ENCODE measurements at regions not wholly inside any gene's neighbourhood (a gene's known extent, or its start where the extent isn't known, plus 50 kb on each side); places are given as distances from the start of the nearest gene placed in this dataset.

DNA sequence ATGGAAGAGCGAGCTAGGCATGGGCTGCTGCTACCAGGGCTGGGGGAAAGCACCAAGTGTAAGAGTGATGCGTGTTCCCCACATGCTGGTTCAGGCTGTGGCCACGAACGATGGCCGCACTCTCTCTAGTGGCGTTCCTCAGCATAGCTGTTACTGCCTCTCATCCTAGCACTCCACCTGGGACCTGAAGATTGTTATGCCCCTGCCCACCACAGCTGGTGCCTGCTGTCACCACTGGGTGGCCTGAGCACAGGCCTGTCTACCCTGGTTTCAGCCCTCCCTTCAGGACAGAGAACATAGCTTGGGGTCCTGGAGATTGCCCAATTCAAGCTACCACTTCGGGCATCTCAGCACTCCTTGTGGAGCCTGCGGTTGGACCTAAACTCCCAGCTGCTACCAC, 80.1 kb upstream of the PDC start:
- Histone ChIP-seq H3K27me3 (ENCODE audit: control insufficient read depth, insufficient read depth, low read length) (no peaks in the 10 kb centered on the region), H3K4me1 (ENCODE audit: control insufficient read depth, insufficient read depth, low read length) (peaks cover 19% of the 10 kb centered on the region), H3K9me3 (replicated peaks; ENCODE audit: low read length) (peaks cover 4% of the 10 kb centered on the region), H3K4me2 (ENCODE audit: low read length) (no peak overlapping the region), H3K4me3 (ENCODE audit: low read length) (no peak overlapping the region), H3K9ac (ENCODE audit: low read depth, low read length) (no peak overlapping the region), H3K36me3 (ENCODE audit: insufficient read depth, low read length) (no peaks in the 10 kb centered on the region)

DNA sequence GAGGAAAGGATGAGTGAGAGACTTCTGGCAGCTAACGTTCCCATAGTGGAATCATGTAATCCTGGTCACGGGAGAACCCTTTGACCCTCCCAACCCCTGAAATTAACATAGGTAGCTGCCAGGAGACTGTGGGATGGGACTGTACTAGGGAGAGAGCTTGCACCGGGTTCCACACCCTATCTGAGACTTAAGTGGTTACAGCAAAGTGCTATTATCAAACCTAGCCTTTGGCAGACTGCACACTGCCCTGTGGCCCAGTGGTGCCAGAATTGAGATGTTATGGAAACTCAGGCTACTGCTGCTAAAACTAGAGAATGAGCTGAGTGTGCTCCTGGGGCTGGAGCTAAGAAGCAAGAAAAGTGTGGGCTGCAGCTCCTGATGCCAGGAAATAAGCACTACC, 79.6 kb upstream of the PDC start:
- no peak overlapping the region for H3K4me2 ChIP-seq (ENCODE audit: low read length)
- H3K4me3 ChIP-seq (ENCODE audit: low read length): no peak overlapping the region
- peaks cover 4% of the 10 kb centered on the region for H3K9me3 ChIP-seq (replicated peaks; ENCODE audit: low read length)
- H3K9ac ChIP-seq (ENCODE audit: low read depth, low read length): no peak overlapping the region
- no peaks in the 10 kb centered on the region for H3K36me3 ChIP-seq (ENCODE audit: insufficient read depth, low read length)
- no peaks in the 10 kb centered on the region for H3K27me3 ChIP-seq (ENCODE audit: control insufficient read depth, insufficient read depth, low read length)
- peaks cover 23% of the 10 kb centered on the region for H3K4me1 ChIP-seq (ENCODE audit: control insufficient read depth, insufficient read depth, low read length)

DNA sequence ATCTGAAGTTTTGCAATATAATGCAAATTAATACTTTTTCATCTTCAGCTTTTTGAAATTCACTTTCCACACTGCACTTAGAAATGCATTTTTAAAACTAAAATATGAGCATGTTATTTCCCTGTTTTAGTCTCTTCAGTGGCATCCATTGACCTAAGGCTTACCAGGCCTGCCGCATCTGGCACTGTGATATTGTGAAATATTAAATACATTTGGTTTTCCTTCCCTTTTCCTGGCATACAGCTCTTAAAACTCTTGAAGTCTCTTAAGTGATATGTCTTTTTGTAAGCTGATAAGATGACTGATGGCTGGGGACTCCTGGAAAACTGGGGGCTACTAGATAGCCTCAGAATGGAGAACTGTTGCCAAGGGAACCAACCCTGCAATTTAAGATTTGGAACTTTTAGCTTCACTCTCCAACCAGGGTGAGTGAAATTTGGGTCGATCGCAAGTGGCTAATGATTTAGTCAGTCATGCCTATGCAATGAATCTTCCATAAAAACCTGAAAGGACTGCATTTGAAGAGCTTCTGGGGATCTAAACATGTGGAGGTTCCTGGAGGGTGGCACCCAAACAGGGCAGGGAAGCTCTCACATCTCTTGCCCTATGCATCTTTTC, 75.5 kb upstream of the PDC start:
- Histone ChIP-seq H3K4me3 (ENCODE audit: low read length) (peak overlapping the region; percentile 20), H3K4me2 (ENCODE audit: low read length) (peak overlapping the region; percentile 53), H3K9ac (ENCODE audit: low read depth, low read length) (peak overlapping the region; percentile 5), H3K27me3 (ENCODE audit: control insufficient read depth, insufficient read depth, low read length) (no peaks in the 10 kb centered on the region), H3K36me3 (ENCODE audit: insufficient read depth, low read length) (no peaks in the 10 kb centered on the region), H3K9me3 (replicated peaks; ENCODE audit: low read length) (no peaks in the 10 kb centered on the region), H3K4me1 (ENCODE audit: control insufficient read depth, insufficient read depth, low read length) (peaks cover 40% of the 10 kb centered on the region)

DNA sequence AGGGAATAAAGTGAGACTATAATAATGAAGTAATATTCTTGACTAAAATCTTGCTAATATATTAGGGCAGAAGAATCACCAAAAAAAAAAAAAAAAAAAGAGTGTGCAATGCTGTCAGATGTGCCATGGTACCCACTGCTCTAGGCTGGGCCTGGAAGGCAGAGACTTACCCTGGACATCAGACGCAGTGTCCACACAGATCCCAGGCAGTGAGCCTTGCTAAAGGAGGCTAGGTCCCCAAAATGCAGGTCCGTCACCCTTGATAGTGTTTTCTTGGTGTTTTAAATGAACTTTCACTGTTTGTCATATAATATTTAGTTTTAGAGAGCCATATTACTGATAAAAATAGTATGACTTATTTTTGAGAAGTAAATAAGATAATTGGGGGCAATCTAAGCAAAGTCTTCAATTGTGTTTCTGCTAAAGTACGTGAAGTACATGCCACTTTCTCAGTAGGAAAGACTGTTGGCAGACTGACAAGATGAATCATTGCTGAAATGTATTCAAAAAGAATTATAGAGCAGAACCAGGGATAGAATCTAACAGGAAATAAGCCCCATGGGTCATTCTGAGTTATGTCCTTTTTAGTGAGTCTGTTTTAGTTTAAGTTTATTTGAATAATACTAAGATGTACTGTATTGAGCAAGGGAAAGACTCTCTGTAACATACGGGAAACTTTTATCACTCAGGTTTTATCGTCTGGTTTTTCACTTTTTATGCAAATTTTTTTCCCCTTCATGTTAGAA, 74.6 kb upstream of the PDC start:
- Histone ChIP-seq H3K36me3 (ENCODE audit: insufficient read depth, low read length) (no peaks in the 10 kb centered on the region), H3K4me2 (ENCODE audit: low read length) (peak overlapping the region; percentile 53), H3K27me3 (ENCODE audit: control insufficient read depth, insufficient read depth, low read length) (no peaks in the 10 kb centered on the region), H3K4me3 (ENCODE audit: low read length) (no peak overlapping the region), H3K9ac (ENCODE audit: low read depth, low read length) (peak overlapping the region; percentile 13), H3K9me3 (replicated peaks; ENCODE audit: low read length) (no peaks in the 10 kb centered on the region), H3K4me1 (ENCODE audit: control insufficient read depth, insufficient read depth, low read length) (peaks cover 41% of the 10 kb centered on the region)

DNA sequence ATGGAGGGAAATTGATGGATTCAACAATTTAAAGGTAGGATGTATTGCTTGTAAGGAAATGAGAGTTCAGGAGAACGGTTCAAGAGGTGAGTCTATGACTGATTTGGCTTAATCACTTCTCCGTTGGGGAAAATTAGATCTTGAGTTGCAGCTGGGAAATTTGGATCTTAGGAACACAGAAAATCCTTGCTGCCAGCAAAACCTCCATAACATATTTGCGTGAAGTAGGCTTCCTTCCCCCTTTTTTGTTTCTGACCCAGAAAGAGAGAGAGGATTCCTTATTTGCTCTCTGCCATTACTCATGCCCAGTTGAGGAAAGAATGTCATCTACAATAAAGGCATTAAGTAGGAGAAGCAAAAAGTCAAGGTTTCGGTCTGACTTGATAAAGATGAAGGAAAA, 73.5 kb upstream of the PDC start:
- H3K9ac ChIP-seq (ENCODE audit: low read depth, low read length): no peak overlapping the region
- H3K27me3 ChIP-seq (ENCODE audit: control insufficient read depth, insufficient read depth, low read length): no peaks in the 10 kb centered on the region
- H3K4me2 ChIP-seq (ENCODE audit: low read length): no peak overlapping the region
- H3K4me3 ChIP-seq (ENCODE audit: low read length): no peak overlapping the region
- no peaks in the 10 kb centered on the region for H3K36me3 ChIP-seq (ENCODE audit: insufficient read depth, low read length)
- no peaks in the 10 kb centered on the region for H3K9me3 ChIP-seq (replicated peaks; ENCODE audit: low read length)
- peaks cover 45% of the 10 kb centered on the region for H3K4me1 ChIP-seq (ENCODE audit: control insufficient read depth, insufficient read depth, low read length)

DNA sequence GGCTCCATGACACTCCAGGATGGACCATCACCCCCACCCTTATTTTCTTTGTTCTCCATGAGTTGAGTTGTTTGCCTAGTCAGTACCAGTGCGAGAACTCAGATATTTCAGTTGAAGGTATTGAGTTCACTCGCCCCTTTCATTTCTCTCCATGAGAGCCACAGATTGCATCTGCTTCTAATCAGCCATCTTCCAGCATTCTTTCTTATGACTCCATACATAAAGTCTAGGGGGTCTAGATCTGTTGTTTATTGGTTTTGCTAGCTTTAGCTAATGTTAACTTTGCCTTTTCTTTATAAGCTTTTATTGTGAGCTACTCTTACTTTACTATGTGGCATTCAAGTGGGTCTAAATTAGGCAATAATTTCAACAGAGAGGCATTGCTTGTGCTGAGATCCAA, 71.6 kb upstream of the PDC start:
- H3K36me3 ChIP-seq (ENCODE audit: insufficient read depth, low read length): no peaks in the 10 kb centered on the region
- H3K9ac ChIP-seq (ENCODE audit: low read depth, low read length): no peak overlapping the region
- H3K4me1 ChIP-seq (ENCODE audit: control insufficient read depth, insufficient read depth, low read length): peaks cover 40% of the 10 kb centered on the region
- H3K4me2 ChIP-seq (ENCODE audit: low read length): no peak overlapping the region
- no peak overlapping the region for H3K4me3 ChIP-seq (ENCODE audit: low read length)
- no peaks in the 10 kb centered on the region for H3K27me3 ChIP-seq (ENCODE audit: control insufficient read depth, insufficient read depth, low read length)
- no peaks in the 10 kb centered on the region for H3K9me3 ChIP-seq (replicated peaks; ENCODE audit: low read length)

DNA sequence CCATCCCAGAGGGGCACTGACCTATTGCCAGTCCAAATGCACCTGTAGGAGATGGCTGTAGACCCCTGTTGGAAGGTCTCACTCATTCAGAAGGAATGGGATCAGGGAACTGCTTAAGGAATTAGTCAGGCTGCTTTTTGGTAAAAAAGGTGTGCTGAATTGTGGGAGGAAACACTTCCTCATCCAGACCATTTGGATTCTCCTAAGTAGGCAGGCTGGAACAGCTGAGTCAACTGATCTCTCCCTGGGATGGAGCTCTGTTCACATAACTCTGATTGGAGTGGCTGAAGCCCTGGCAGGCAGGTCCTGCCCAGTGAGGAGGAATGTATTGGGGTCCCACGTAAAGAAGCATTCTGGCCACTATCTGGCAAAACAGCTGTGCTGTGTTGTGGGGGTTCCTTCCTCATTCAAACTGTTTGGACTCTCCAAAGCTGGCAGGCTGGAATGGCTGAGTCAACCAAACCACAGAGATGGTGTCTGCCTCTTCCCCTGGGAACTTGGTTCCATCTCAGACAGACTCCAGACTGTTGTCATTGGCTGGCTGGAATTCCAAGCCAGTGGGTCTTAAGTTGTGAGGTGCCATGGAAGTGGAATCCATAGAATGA, 70.7 kb upstream of the PDC start:
- no peaks in the 10 kb centered on the region for H3K9me3 ChIP-seq (replicated peaks; ENCODE audit: low read length)
- peaks cover 32% of the 10 kb centered on the region for H3K4me1 ChIP-seq (ENCODE audit: control insufficient read depth, insufficient read depth, low read length)
- no peaks in the 10 kb centered on the region for H3K27me3 ChIP-seq (ENCODE audit: control insufficient read depth, insufficient read depth, low read length)
- no peak overlapping the region for H3K4me3 ChIP-seq (ENCODE audit: low read length)
- H3K36me3 ChIP-seq (ENCODE audit: insufficient read depth, low read length): no peaks in the 10 kb centered on the region
- no peak overlapping the region for H3K9ac ChIP-seq (ENCODE audit: low read depth, low read length)
- no peak overlapping the region for H3K4me2 ChIP-seq (ENCODE audit: low read length)

DNA sequence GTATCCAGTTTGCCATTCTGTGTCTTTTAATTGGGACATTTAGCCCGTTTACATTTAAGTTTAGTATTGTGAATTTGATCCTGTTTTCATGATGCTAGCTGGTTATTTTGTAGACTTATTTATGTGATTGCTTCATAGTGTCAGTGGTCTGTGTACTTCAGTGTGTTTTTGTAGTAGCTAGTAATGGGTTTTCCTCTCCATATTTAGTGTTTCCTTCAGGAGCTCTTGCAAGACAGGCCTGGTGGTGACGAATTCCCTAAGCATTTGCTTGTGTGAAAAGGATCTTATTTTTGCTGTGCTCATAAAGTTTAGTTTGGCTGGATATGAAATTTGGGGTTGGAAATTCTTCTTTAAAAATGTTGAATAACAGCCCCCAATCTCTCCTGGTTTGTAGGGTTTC, 69.2 kb upstream of the PDC start:
- Histone ChIP-seq H3K27me3 (ENCODE audit: control insufficient read depth, insufficient read depth, low read length) (no peaks in the 10 kb centered on the region), H3K9ac (ENCODE audit: low read depth, low read length) (no peak overlapping the region), H3K4me3 (ENCODE audit: low read length) (no peak overlapping the region), H3K9me3 (replicated peaks; ENCODE audit: low read length) (no peaks in the 10 kb centered on the region), H3K4me2 (ENCODE audit: low read length) (no peak overlapping the region), H3K4me1 (ENCODE audit: control insufficient read depth, insufficient read depth, low read length) (peaks cover 18% of the 10 kb centered on the region), H3K36me3 (ENCODE audit: insufficient read depth, low read length) (no peaks in the 10 kb centered on the region)

DNA sequence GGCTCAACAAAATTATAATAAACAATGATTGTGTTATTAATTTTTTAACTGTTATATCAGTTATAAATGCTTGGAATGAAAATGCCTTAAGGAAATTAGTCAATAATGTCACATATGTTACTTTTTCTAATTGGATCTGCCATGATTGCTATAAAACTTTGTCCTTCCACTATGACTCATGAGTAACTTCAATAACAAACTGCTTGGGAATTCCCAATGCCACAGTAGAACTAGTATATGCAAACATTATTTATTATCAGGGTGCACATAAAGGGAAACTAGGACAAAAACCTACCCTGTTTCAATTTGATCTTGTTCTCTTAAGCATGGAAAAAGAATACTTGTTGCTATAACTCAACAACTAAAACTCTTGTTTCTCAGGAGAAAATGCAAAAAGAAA, 59.1 kb upstream of the PDC start:
- Histone ChIP-seq H3K9me3 (replicated peaks; ENCODE audit: low read length) (peaks cover 4% of the 10 kb centered on the region), H3K9ac (ENCODE audit: low read depth, low read length) (no peak overlapping the region), H3K27me3 (ENCODE audit: control insufficient read depth, insufficient read depth, low read length) (no peaks in the 10 kb centered on the region), H3K4me3 (ENCODE audit: low read length) (no peak overlapping the region), H3K4me2 (ENCODE audit: low read length) (no peak overlapping the region), H3K36me3 (ENCODE audit: insufficient read depth, low read length) (no peaks in the 10 kb centered on the region), H3K4me1 (ENCODE audit: control insufficient read depth, insufficient read depth, low read length) (no peaks in the 10 kb centered on the region)

DNA sequence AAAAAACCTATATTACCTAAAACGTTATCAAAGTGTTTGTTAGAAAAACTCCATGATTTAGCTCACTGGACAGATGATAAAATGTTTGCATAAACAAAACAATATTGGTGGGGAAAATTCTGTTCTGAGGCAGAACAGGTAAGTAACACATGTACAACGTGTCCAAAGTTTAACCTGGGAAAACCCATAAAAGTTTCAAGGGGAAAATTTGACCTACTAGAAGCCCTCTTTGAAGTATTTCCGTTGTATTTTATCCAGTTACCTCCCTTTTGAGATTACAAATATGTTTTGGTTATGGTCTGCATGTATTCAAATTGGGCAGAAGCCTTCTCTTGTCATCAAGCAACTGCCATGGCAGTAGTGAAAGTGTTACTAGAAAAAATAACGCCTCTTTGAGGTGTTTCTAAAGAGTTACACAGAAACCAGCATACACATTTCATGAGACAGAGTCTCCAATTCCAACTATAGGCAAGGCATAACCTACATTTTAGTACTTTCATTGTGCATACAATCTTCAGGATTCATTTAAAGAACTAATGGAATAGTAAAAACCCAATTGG, 58.0 kb upstream of the PDC start:
- H3K27me3 ChIP-seq (ENCODE audit: control insufficient read depth, insufficient read depth, low read length): no peaks in the 10 kb centered on the region

DNA sequence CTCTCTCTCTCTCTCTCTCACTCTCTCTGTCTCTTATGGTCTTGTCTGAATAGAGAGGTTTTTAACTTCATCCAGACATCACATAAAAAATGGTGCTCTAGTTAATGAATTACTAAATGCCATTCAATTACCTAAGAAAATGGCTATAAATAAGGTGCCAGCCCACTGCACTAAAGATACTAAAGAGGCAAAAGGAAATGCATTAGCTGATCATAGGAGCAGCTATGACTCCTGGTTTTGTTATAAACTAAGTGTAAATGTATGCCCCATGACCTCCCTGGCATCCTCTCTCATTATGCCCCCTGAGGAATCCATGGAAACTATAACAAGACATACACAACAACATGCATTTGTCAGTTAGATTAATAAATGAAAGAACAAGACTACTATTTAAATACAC, 57.5 kb upstream of the PDC start:
- H3K9ac ChIP-seq (ENCODE audit: low read depth, low read length): no peak overlapping the region
- H3K9me3 ChIP-seq (replicated peaks; ENCODE audit: low read length): peaks cover 2% of the 10 kb centered on the region
- no peaks in the 10 kb centered on the region for H3K4me1 ChIP-seq (ENCODE audit: control insufficient read depth, insufficient read depth, low read length)
- no peak overlapping the region for H3K4me3 ChIP-seq (ENCODE audit: low read length)
- no peaks in the 10 kb centered on the region for H3K27me3 ChIP-seq (ENCODE audit: control insufficient read depth, insufficient read depth, low read length)
- no peak overlapping the region for H3K4me2 ChIP-seq (ENCODE audit: low read length)
- H3K36me3 ChIP-seq (ENCODE audit: insufficient read depth, low read length): no peaks in the 10 kb centered on the region

More for the DNA sequence above, 58.0 kb upstream of the PDC start:
- Histone ChIP-seq H3K36me3 (ENCODE audit: insufficient read depth, low read length) (no peaks in the 10 kb centered on the region), H3K9me3 (replicated peaks; ENCODE audit: low read length) (peaks cover 4% of the 10 kb centered on the region), H3K4me3 (ENCODE audit: low read length) (no peak overlapping the region), H3K4me2 (ENCODE audit: low read length) (no peak overlapping the region), H3K9ac (ENCODE audit: low read depth, low read length) (no peak overlapping the region), H3K4me1 (ENCODE audit: control insufficient read depth, insufficient read depth, low read length) (no peaks in the 10 kb centered on the region)

Data from skeletal muscle satellite cell (primary cell).